ENCODE measurements at regions not wholly inside any gene's neighbourhood (a gene's known extent, or its start where the extent isn't known, plus 50 kb on each side); places are given as distances from the start of the nearest gene placed in this dataset.
"Not testable (repeated sequence)": the region's sequence is repeated elsewhere in the genome, so short reads cannot be mapped to it uniquely, and the experiment has no call there.

DNA sequence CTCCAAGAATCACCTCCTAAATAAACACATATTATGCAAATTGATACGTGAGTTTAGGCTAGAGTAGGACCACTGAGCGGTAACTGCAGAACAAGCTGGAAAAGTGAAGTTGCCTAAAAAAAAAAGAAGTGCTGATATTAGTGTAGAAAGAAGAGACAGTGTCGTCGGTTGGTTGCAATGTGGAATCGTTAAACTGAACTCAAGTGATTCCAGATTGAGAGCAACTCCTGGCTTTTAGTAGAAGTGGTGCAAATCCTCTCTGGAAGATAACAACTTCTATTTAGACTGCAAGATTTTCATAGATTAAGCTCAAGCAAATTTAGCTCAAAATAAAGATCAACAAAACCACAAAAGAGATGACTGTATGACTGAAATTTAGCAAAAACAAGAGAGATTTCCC, 97.0 kb upstream of the PGR start:
- H3K4me3 ChIP-seq = peak overlapping the region in 1 of 4 donors; percentile 2
- no peak for DNase-seq (ENCODE audit: low spot score in 2 of 2)
- H3K36me3 ChIP-seq = no peaks in the 10 kb centered on the region
- H3K4me1 ChIP-seq = no peaks in the 10 kb centered on the region
- H3K27ac ChIP-seq = no peak overlapping the region
- peaks cover 0 to 34% (median 4%) of the 10 kb centered on the region in 4 donors for H3K9me3 ChIP-seq
- WGBS, 2 donors = 43 to 61% methylated on average over 5 of the region's 5 CpGs
- no peaks in the 10 kb centered on the region for H3K27me3 ChIP-seq
- TF ChIP-seq CTCF (IDR thresholded peaks at IDR 0.05) (no peak), EP300 (IDR thresholded peaks at IDR 0.05) (no peak), POLR2A (IDR thresholded peaks at IDR 0.05) (no peak)

DNA sequence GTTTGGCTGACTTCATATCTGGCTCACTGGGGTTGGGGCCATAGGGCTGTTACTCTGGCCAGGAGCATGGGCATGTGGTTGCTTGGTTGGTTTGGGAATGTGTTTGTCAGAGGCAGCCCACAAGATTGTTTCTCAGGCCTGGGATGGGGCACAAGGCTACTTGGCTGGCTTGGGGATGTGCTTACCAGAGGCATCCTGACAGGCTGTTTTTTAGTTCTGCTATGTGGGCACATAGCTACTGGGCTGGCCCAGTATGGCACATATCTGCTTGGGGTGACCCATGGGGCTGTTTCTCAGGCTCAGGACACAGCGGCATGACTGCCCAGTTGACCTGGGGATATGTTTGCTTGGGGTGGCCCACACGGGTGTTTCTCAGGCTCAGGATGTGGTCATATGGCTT, 94.6 kb upstream of the PGR start:
- TF ChIP-seq CTCF (IDR thresholded peaks at IDR 0.05) (no peak), EP300 (IDR thresholded peaks at IDR 0.05) (no peak), POLR2A (IDR thresholded peaks at IDR 0.05) (no peak)
- Histone ChIP-seq H3K36me3 (no peaks in the 10 kb centered on the region), H3K4me1 (no peaks in the 10 kb centered on the region), H3K4me3 (no peak overlapping the region), H3K27ac (no peak overlapping the region), H3K9me3 (peaks cover 0 to 44% (median 4%) of the 10 kb centered on the region in 4 donors), H3K27me3 (no peaks in the 10 kb centered on the region)
- 70 to 74% methylated on average over 2 of the region's 2 CpGs for WGBS, 2 donors
- no peak for DNase-seq (ENCODE audit: low spot score in 2 of 2)

GRCh38 chr11:101218091-101218490, 88.5 kb upstream of the PGR start:
- 76 to 80% methylated on average over 2 of the region's 2 CpGs for WGBS, 2 donors
- H3K9me3 ChIP-seq = peaks cover 0 to 30% (median 4%) of the 10 kb centered on the region in 4 donors
- H3K36me3 ChIP-seq = not testable (repeated sequence)

DNA sequence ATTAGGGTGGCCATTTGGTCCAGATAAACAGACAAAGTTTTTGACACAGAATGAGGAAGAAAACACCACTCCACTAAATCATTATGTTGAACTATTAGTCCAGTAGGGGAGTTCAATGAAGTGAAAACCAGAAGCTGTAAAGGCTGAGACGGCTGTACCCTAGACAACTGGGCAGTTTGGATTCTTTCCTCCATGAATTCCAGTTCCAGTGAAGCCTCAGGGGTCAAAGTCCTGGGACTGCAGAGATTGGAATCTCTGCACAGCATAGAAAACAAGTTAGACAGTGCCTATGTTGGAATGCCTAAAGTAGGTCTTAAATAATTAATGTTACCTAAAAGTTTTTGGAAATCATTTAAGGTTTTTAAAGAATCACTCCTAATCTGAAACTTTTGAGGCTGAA, 86.5 kb upstream of the PGR start:
- H3K4me1 ChIP-seq; DNase-seq (ENCODE audit: low spot score in 2 of 2); H3K4me3 ChIP-seq; H3K27ac ChIP-seq; H3K27me3 ChIP-seq; H3K36me3 ChIP-seq: not testable (repeated sequence)
- WGBS, 2 donors = 75 to 89% methylated on average over 1 of the region's 1 CpG
- H3K9me3 ChIP-seq = peaks cover 0 to 26% (median 0%) of the 10 kb centered on the region in 4 donors

More at GRCh38 chr11:101218091-101218490, 88.5 kb upstream of the PGR start:
- DNase-seq (ENCODE audit: low spot score in 2 of 2); H3K27me3 ChIP-seq; H3K4me1 ChIP-seq; H3K27ac ChIP-seq; H3K4me3 ChIP-seq: not testable (repeated sequence)

DNA sequence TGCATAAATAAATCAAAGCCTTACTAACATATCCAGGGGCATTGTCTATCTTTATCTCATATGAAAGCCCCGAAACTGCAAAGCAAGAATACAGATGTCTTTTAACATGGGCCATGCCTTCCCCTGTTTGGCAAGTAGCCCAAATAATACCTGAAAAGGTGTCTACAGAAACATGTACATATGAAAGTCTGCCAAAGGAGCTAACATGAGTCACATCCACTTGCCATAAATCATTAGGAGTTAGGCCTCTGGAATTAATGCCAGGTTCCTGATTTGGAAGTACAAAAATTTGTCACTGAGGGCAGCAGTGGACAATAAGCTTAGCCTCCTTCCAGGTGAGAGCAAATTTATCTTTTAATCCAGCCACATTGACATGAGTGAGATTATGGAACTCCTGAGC, 85.5 kb upstream of the PGR start:
- TF ChIP-seq EP300 (IDR thresholded peaks at IDR 0.05) (no peak), CTCF (IDR thresholded peaks at IDR 0.05) (no peak), POLR2A (IDR thresholded peaks at IDR 0.05) (no peak)
- 57 to 71% methylated on average over 1 of the region's 1 CpG for WGBS, 2 donors
- no peak for DNase-seq (ENCODE audit: low spot score in 2 of 2)
- no peaks in the 10 kb centered on the region for H3K27me3 ChIP-seq
- H3K36me3 ChIP-seq = no peaks in the 10 kb centered on the region
- no peak overlapping the region for H3K4me3 ChIP-seq
- no peaks in the 10 kb centered on the region for H3K4me1 ChIP-seq
- no peak overlapping the region for H3K27ac ChIP-seq
- peaks cover 0 to 21% (median 0%) of the 10 kb centered on the region in 4 donors for H3K9me3 ChIP-seq

DNA sequence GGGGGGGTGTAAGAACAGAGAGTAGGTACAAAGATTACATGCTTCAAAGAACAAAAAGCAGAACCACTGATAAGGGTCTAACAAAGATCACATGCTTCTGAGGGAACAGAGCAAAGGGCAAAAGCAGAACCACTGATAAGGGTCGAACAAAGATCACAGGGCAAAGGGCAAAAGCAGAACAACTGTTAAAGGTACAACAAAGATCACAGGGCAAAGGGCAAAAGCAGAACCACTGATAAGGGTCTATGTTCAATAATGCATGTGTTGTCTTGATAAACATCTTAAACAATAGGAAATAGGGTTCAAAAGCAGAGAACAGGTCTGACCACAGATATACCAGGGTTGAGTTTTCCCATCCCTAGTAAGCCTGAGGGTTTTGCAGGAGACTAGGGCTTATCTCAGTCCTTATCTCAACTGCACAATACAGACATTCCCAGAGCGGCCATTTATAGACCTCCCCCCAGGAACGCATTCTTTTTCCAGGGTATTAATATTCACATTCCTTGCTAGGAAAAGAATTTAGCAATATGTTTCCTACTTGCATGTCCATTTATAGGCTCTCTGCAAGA, 81.9 kb upstream of the PGR start:
- Histone ChIP-seq H3K4me1 (no peaks in the 10 kb centered on the region), H3K9me3 (peaks cover 0 to 33% (median 3%) of the 10 kb centered on the region in 4 donors), H3K4me3 (no peak overlapping the region), H3K27ac (no peak overlapping the region), H3K27me3 (no peaks in the 10 kb centered on the region), H3K36me3 (no peaks in the 10 kb centered on the region)
- WGBS, 2 donors = 78 to 91% methylated on average over 3 of the region's 3 CpGs
- DNase-seq (ENCODE audit: low spot score in 2 of 2) = no peak
- TF ChIP-seq POLR2A (IDR thresholded peaks at IDR 0.05) (no peak), CTCF (IDR thresholded peaks at IDR 0.05) (no peak), EP300 (IDR thresholded peaks at IDR 0.05) (no peak)
